Glutamatergic neuron (in vitro differentiated cells): ENCODE measurements at regions not wholly inside any gene's neighbourhood (a gene's known extent, or its start where the extent isn't known, plus 50 kb on each side); places are given as distances from the start of the nearest gene placed in this dataset.
"Not testable (repeated sequence)": the region's sequence is repeated elsewhere in the genome, so short reads cannot be mapped to it uniquely, and the experiment has no call there.

Source experiments
- DNase-seq: peaks from one replicate; pipeline ENCODE4 v3.0.0; 2022
- H3K27ac Mint-ChIP-seq: one replicate; pipeline ENCODE4 v1.8.0; 2020; ENCODE audit warnings: mild to moderate bottlenecking, mixed read lengths, inconsistent platforms; ENCODE audit not compliant: unreplicated experiment
- H3K27me3 Mint-ChIP-seq: one replicate; pipeline ENCODE4 v1.8.0; 2020; ENCODE audit warnings: mild to moderate bottlenecking, moderate library complexity, mixed read lengths, inconsistent platforms; ENCODE audit not compliant: unreplicated experiment
- H3K36me3 Mint-ChIP-seq: one replicate; pipeline ENCODE4 v1.8.0; 2020; ENCODE audit warnings: mild to moderate bottlenecking, mixed read lengths, inconsistent platforms; ENCODE audit not compliant: unreplicated experiment
- H3K4me1 Mint-ChIP-seq: one replicate; pipeline ENCODE4 v1.8.0; 2020; ENCODE audit warnings: mild to moderate bottlenecking, low read depth, mixed read lengths, inconsistent platforms; ENCODE audit not compliant: unreplicated experiment
- H3K4me3 Mint-ChIP-seq: one replicate; pipeline ENCODE4 v1.8.0; 2020; ENCODE audit warnings: mild to moderate bottlenecking, mixed read lengths, inconsistent platforms; ENCODE audit not compliant: unreplicated experiment
- H3K9me3 Mint-ChIP-seq: one replicate; pipeline ENCODE4 v1.8.0; 2020; ENCODE audit warnings: mild to moderate bottlenecking, moderate library complexity, mixed read lengths, inconsistent platforms; ENCODE audit not compliant: unreplicated experiment
- CTCF ChIP-seq: fragments of 200-600 bp; sonication (generic); IDR thresholded peaks from one replicate; pipeline ENCODE4 v1.5.0; 2021; ENCODE audit not compliant: partially characterized antibody, unreplicated experiment

GRCh38 chr3:180447136-180447535, 154.8 kb upstream of the TTC14 start:
- Mint-ChIP-seq H3K4me3 (no peak overlapping the region), H3K27me3 (no peaks in the 10 kb centered on the region), H3K27ac (no peak overlapping the region), H3K36me3 (no peaks in the 10 kb centered on the region), H3K9me3 (no peaks in the 10 kb centered on the region), H3K4me1 (no peaks in the 10 kb centered on the region)
- no peak for TF ChIP-seq CTCF
- DNase-seq, result no peak

GRCh38 chr3:180448407-180448806, 153.6 kb upstream of the TTC14 start:
- not testable (repeated sequence) for H3K27me3 Mint-ChIP-seq, H3K9me3 Mint-ChIP-seq, DNase-seq, H3K36me3 Mint-ChIP-seq, H3K27ac Mint-ChIP-seq, H3K4me1 Mint-ChIP-seq, H3K4me3 Mint-ChIP-seq

GRCh38 chr3:180457225-180457624, 144.7 kb upstream of the TTC14 start:
- no peak for TF ChIP-seq CTCF

GRCh38 chr3:180466401-180467011, 135.5 kb upstream of the TTC14 start:
- Mint-ChIP-seq H3K4me3 (no peak overlapping the region), H3K36me3 (no peaks in the 10 kb centered on the region), H3K27me3 (no peaks in the 10 kb centered on the region), H3K4me1 (no peaks in the 10 kb centered on the region), H3K9me3 (no peaks in the 10 kb centered on the region), H3K27ac (no peak overlapping the region)
- DNase-seq, result no peak
- no peak for TF ChIP-seq CTCF

More at GRCh38 chr3:180457225-180457624, 144.7 kb upstream of the TTC14 start:
- H3K36me3 Mint-ChIP-seq, result no peaks in the 10 kb centered on the region
- H3K27me3 Mint-ChIP-seq, result no peaks in the 10 kb centered on the region
- no peak for DNase-seq
- H3K4me1 Mint-ChIP-seq, result no peaks in the 10 kb centered on the region
- H3K9me3 Mint-ChIP-seq, result no peaks in the 10 kb centered on the region
- H3K27ac Mint-ChIP-seq, result no peak overlapping the region
- no peak overlapping the region for H3K4me3 Mint-ChIP-seq

GRCh38 chr3:180467177-180467576, 134.8 kb upstream of the TTC14 start:
- H3K27ac Mint-ChIP-seq, result no peak overlapping the region

More at GRCh38 chr3:180467177-180467576, 134.8 kb upstream of the TTC14 start:
- Mint-ChIP-seq H3K27me3 (no peaks in the 10 kb centered on the region), H3K9me3 (no peaks in the 10 kb centered on the region), H3K36me3 (no peaks in the 10 kb centered on the region), H3K4me3 (no peak overlapping the region), H3K4me1 (no peaks in the 10 kb centered on the region)
- no peak for DNase-seq
- TF ChIP-seq CTCF, result no peak
